ENCODE measurements at regions not wholly inside any gene's neighbourhood (a gene's known extent, or its start where the extent isn't known, plus 50 kb on each side); places are given as distances from the start of the nearest gene placed in this dataset.

GRCh38 chr4:18751083-18751482 lies 729.5 kb upstream of the LCORL start:
- TF ChIP-seq CTCF (conservative IDR thresholded peaks at IDR 0.05; ENCODE audit: low read length) (no peak), EZH2phosphoT487 (IDR thresholded peaks at IDR 0.05; ENCODE audit: borderline replicate concordance) (no peak)

All from Loucy (cell line).